GM12878 (cell line): ENCODE measurements at regions not wholly inside any gene's neighbourhood (a gene's known extent, or its start where the extent isn't known, plus 50 kb on each side); places are given as distances from the start of the nearest gene placed in this dataset.

Experiments used
- ATAC-seq: fragments of 200-7000 bp; cut with Tn5 transposase; 3 replicates; pipeline ENCODE4 v1.9.1; 2020; ENCODE audit warnings: mild to moderate bottlenecking, moderate library complexity
- BruUV-seq: library from RNA; stranded (reverse); fragments of 400-500 nt; replicated peaks from 2 replicates; lab custom pipeline; 2021; lab: Mats Ljungman, UMichigan
- CTCF ChIA-PET: fragments of 300-600 bp; sonication (Branson Sonifier 250); formaldehyde crosslinking; extraction: SDS; loops from one replicate; lab custom pipeline; 2021; ENCODE audit warnings: inconsistent platforms; lab: Yijun Ruan, JAX
- POLR2A ChIA-PET: fragments of 350-600 bp; formaldehyde crosslinking; extraction: SDS; loops from one replicate; lab custom pipeline; 2021; ENCODE audit warnings: inconsistent platforms; lab: Charles Lee
- RAD21 ChIA-PET: fragments of 300-600 bp; sonication (Branson Sonifier 250); formaldehyde crosslinking; loops from one replicate; lab custom pipeline; 2023; ENCODE audit warnings: antibody characterized with exemption; ENCODE audit not compliant: unreplicated experiment; lab: Charles Lee
- SMC1A ChIA-PET: fragments of 300-600 bp; sonication (Branson Sonifier 250); formaldehyde crosslinking; loops from one replicate; lab custom pipeline; 2023; ENCODE audit not compliant: unreplicated experiment, uncharacterized antibody; lab: Charles Lee
- DNase-seq: peaks from one replicate; pipeline ENCODE4 v3.0.0-alpha.2; 2011; ENCODE audit warnings: low read depth, low spot score
- FAIRE-seq: peaks from 3 replicates; lab custom pipeline; 2011; peaks lifted over from hg19 to GRCh38; lab: Jason Lieb, UNC
- H2AFZ ChIP-seq: 2 replicates; pipeline ENCODE4 v1.6.0; 2011; ENCODE audit warnings: low read depth, low read length, control low read depth; ENCODE audit not compliant: control insufficient read depth
- H3K27ac ChIP-seq: 2 replicates; pipeline ENCODE4 v1.5.1; 2011; ENCODE audit warnings: control low read depth; ENCODE audit not compliant: control insufficient read depth, insufficient read depth
- H3K27me3 ChIP-seq, 2 experiments: replicated peaks in 1 of 2; 2 replicates each; pipeline versions ENCODE4 v1.6.0 to v1.6.1; 2011; ENCODE audit warnings: low read length in 1 of 2; ENCODE audit not compliant: control insufficient read depth in 2 of 2, insufficient read depth in 2 of 2
- H3K36me3 ChIP-seq, 2 experiments: 2 replicates each; pipeline ENCODE4 v1.5.1; 2011; ENCODE audit warnings: low read length in 1 of 2; ENCODE audit not compliant: control insufficient read depth in 2 of 2, insufficient read depth in 2 of 2
- H3K4me1 ChIP-seq: 2 replicates; pipeline ENCODE4 v1.6.1; 2011; ENCODE audit warnings: mild to moderate bottlenecking, low read length, moderate library complexity, mixed read lengths; ENCODE audit not compliant: control insufficient read depth, insufficient read depth
- H3K4me2 ChIP-seq: 2 replicates; pipeline ENCODE4 v1.6.0; 2011; ENCODE audit warnings: control low read depth; ENCODE audit not compliant: control insufficient read depth, insufficient read depth
- H3K4me3 ChIP-seq: fragments of 200-600 bp; sonication (generic); 2 replicates; pipeline ENCODE4 v1.5.1; 2016
- H3K79me2 ChIP-seq: 2 replicates; pipeline ENCODE4 v1.6.0; 2011; ENCODE audit warnings: low read length; ENCODE audit not compliant: control insufficient read depth, insufficient read depth
- H3K9ac ChIP-seq: 2 replicates; pipeline ENCODE4 v1.8.0; 2011; ENCODE audit warnings: low read length, control low read depth, mixed read lengths; ENCODE audit not compliant: control insufficient read depth, insufficient read depth
- H3K9me3 ChIP-seq: replicated peaks from 3 replicates; pipeline ENCODE4 v1.5.1; 2011; ENCODE audit warnings: mild to moderate bottlenecking, low read length; ENCODE audit not compliant: control insufficient read depth, insufficient read depth
- H4K20me1 ChIP-seq: 2 replicates; pipeline ENCODE4 v1.6.0; 2011; ENCODE audit not compliant: control insufficient read depth, insufficient read depth
- BHLHE40 ChIP-seq, 2 experiments: fragments of 450-650 bp in 1 of 2; IDR thresholded peaks; 2 replicates each; pipeline ENCODE4 v1.6.1; 2011 to 2017; ENCODE audit warnings: low read depth in 2 of 2, borderline replicate concordance in 1 of 2, improper control_type of control experiment in 1 of 2, low read length in 1 of 2, mild to moderate bottlenecking in 1 of 2
- CHD2 ChIP-seq: IDR thresholded peaks from 2 replicates; pipeline ENCODE4 v1.6.1; 2011; ENCODE audit warnings: low read depth, low read length, improper control_type of control experiment, borderline replicate concordance
- ESRRA ChIP-seq: IDR thresholded peaks from 2 replicates; pipeline ENCODE4 v1.6.1; 2012; ENCODE audit warnings: mild to moderate bottlenecking, low read length, improper control_type of control experiment
- FOXM1 ChIP-seq: IDR thresholded peaks from 2 replicates; pipeline ENCODE4 v1.6.1; 2012; ENCODE audit warnings: low read depth, mild to moderate bottlenecking, inconsistent platforms, low read length, moderate library complexity
- IKZF1 ChIP-seq: fragments of 450-650 bp; conservative IDR thresholded peaks from 2 replicates; pipeline ENCODE4 v1.6.1; 2017; ENCODE audit warnings: antibody characterized with exemption, mild to moderate bottlenecking
- MAX ChIP-seq: IDR thresholded peaks from 2 replicates; pipeline ENCODE4 v1.6.1; 2012; ENCODE audit warnings: low read depth, low read length, improper control_type of control experiment
- MEF2B ChIP-seq: fragments of 450-650 bp; IDR thresholded peaks from 2 replicates; pipeline ENCODE4 v1.6.1; 2018; ENCODE audit warnings: mild to moderate bottlenecking, moderate library complexity; ENCODE audit not compliant: partially characterized antibody, poor library complexity, severe bottlenecking
- MTA2 ChIP-seq: fragments of 450-650 bp; IDR thresholded peaks from 2 replicates; pipeline ENCODE4 v1.6.1; 2016; ENCODE audit warnings: low read depth, mild to moderate bottlenecking, moderate library complexity
- NFXL1 ChIP-seq: fragments of 450-650 bp; IDR thresholded peaks from 2 replicates; pipeline ENCODE4 v1.6.1; 2017; ENCODE audit warnings: antibody characterized with exemption, mild to moderate bottlenecking, borderline replicate concordance
- NFYA ChIP-seq: IDR thresholded peaks from 2 replicates; pipeline ENCODE4 v1.6.1; 2011; ENCODE audit warnings: low read depth, mild to moderate bottlenecking, low read length, improper control_type of control experiment, borderline replicate concordance
- POLR2A ChIP-seq: IDR thresholded peaks from 2 replicates; pipeline ENCODE4 v1.6.1; 2011; ENCODE audit warnings: low read depth, mild to moderate bottlenecking, low read length
- POU2F2 ChIP-seq: IDR thresholded peaks from 3 replicates; pipeline ENCODE4 v1.6.1; 2011; ENCODE audit warnings: low read depth, mild to moderate bottlenecking, low read length, borderline replicate concordance
- RAD21 ChIP-seq: IDR thresholded peaks from 2 replicates; pipeline ENCODE4 v1.6.1; 2011; ENCODE audit warnings: mild to moderate bottlenecking, low read depth, low read length, moderate library complexity; ENCODE audit not compliant: insufficient read depth
- RCOR1 ChIP-seq: conservative IDR thresholded peaks from 2 replicates; pipeline ENCODE4 v1.6.1; 2012; ENCODE audit warnings: low read depth, low read length, improper control_type of control experiment
- RFX5 ChIP-seq: IDR thresholded peaks from 2 replicates; pipeline ENCODE4 v1.6.1; 2011; ENCODE audit warnings: low read depth, low read length, improper control_type of control experiment
- SP1 ChIP-seq: IDR thresholded peaks from one replicate; pipeline ENCODE4 v1.6.1; 2011; ENCODE audit warnings: low read depth, low read length
- SPI1 ChIP-seq: IDR thresholded peaks from 2 replicates; pipeline ENCODE4 v1.6.1; 2011; ENCODE audit warnings: low read depth, mild to moderate bottlenecking, low read length, moderate library complexity, borderline replicate concordance; ENCODE audit not compliant: insufficient read depth
- SRF ChIP-seq, 2 experiments: IDR thresholded peaks; 2 replicates each; pipeline ENCODE4 v1.6.1; 2011; ENCODE audit warnings: low read depth in 2 of 2, low read length in 2 of 2, mild to moderate bottlenecking in 1 of 2, moderate library complexity in 1 of 2
- SUZ12 ChIP-seq: fragments of 200-600 bp; sonication (generic); IDR thresholded peaks from one replicate; pipeline ENCODE4 v1.6.1; 2018; ENCODE audit warnings: antibody characterized with exemption, mild to moderate bottlenecking; ENCODE audit not compliant: unreplicated experiment
- ZNF687 ChIP-seq: fragments of 450-650 bp; IDR thresholded peaks from 2 replicates; pipeline ENCODE4 v1.6.1; 2017; ENCODE audit warnings: mild to moderate bottlenecking, moderate library complexity
- WGBS: methylation state at CpG from one replicate; pipeline ENCODE4 v1.1.6; 2016; ENCODE audit warnings: low lambda C conversion rate; ENCODE audit not compliant: insufficient replicate concordance, insufficient coverage; ENCODE audit errors: missing lambda C conversion rate; 5-methylcytosine and 5-hydroxymethylcytosine counted together
- in situ Hi-C: fragments of 300-500 bp; cut with MboI; formaldehyde crosslinking; loops from 9 replicates; pipeline ENCODE4 v1.14.3; 2018; ENCODE audit warnings: mixed read lengths
- intact Hi-C: fragments of 100-400 bp; cut with micrococcal nuclease; formaldehyde crosslinking; loops from one replicate; pipeline ENCODE4 v1.14.2; 2022; ENCODE audit not compliant: unreplicated experiment

GRCh38 chr12:107622001-107622400 is 63.6 kb upstream of the PWP1 start:
- Histone ChIP-seq H3K9me3 (no peaks in the 10 kb centered on the region; the same call in 2 of the 3 replicates), H3K4me1 (no peaks in the 10 kb centered on the region), H3K4me3 (no peak overlapping the region), H3K27ac (no peak overlapping the region), H4K20me1 (no peaks in the 10 kb centered on the region; the same call in 1 of the 2 replicates), H3K4me2 (no peak overlapping the region), H3K27me3 (peaks cover 0 to 2% of the 10 kb centered on the region in 2 experiments; a peak in 1 of 4 replicates), H3K9ac (no peak overlapping the region), H3K79me2 (no peaks in the 10 kb centered on the region), H2AFZ (no peak overlapping the region), H3K36me3 (no peaks in the 10 kb centered on the region)
- ATAC-seq (peak; percentile 43; the same call in 2 of the 3 replicates), FAIRE-seq (no peak), DNase-seq (no peak)
- SMC1A ChIA-PET: interaction anchor here (1.0 kb wide), 1 partner anchor 73 kb away, joined by 3 read pairs; no protein-coding TSS in a partner anchor
- RAD21 ChIA-PET: no interaction called here
- in situ Hi-C loops: no loop called here
- POLR2A ChIA-PET: no interaction called here
- CTCF ChIA-PET: interaction anchor here (1.4 to 3.4 kb wide), 3 partner anchors 10 to 491 kb away, joined by 4 to 12 read pairs (median 10); no protein-coding TSS in a partner anchor
- BruUV-seq: no TSS peak
- intact Hi-C loops: no loop called here
- 16% methylated on average over 8 of the region's 8 CpGs for WGBS
- TF ChIP-seq SUZ12 (no peak), SPI1 (no peak), MTA2 (no peak), ZNF687 (no peak), RCOR1 (no peak), POU2F2 (no peak), IKZF1 (no peak), FOXM1 (no peak), SP1 (no peak), SRF (IDR thresholded peaks at IDR 0.05; ENCODE audit: low read depth in 2 of 2, low read length in 2 of 2) (no peak), POLR2A (no peak), ESRRA (no peak), RAD21 (peak; percentile 33; the same call in 1 of the 2 replicates), NFXL1 (no peak), MEF2B (no peak), BHLHE40 (IDR thresholded peaks at IDR 0.05; ENCODE audit: borderline replicate concordance in 1 of 2, low read depth in 2 of 2, low read length in 1 of 2) (peak in 1 of 2 experiments; percentile 34; a peak in 1 of 4 replicates), CHD2 (no peak), NFYA (no peak), RFX5 (no peak), MAX (no peak)
